ENCODE measurements at regions not wholly inside any gene's neighbourhood (a gene's known extent, or its start where the extent isn't known, plus 50 kb on each side); places are given as distances from the start of the nearest gene placed in this dataset.
A peak's percentile ranks its signal among the peaks of the same experiment; 100 is the strongest.
"Not testable (repeated sequence)": the region's sequence is repeated elsewhere in the genome, so short reads cannot be mapped to it uniquely, and the experiment has no call there.

DNA sequence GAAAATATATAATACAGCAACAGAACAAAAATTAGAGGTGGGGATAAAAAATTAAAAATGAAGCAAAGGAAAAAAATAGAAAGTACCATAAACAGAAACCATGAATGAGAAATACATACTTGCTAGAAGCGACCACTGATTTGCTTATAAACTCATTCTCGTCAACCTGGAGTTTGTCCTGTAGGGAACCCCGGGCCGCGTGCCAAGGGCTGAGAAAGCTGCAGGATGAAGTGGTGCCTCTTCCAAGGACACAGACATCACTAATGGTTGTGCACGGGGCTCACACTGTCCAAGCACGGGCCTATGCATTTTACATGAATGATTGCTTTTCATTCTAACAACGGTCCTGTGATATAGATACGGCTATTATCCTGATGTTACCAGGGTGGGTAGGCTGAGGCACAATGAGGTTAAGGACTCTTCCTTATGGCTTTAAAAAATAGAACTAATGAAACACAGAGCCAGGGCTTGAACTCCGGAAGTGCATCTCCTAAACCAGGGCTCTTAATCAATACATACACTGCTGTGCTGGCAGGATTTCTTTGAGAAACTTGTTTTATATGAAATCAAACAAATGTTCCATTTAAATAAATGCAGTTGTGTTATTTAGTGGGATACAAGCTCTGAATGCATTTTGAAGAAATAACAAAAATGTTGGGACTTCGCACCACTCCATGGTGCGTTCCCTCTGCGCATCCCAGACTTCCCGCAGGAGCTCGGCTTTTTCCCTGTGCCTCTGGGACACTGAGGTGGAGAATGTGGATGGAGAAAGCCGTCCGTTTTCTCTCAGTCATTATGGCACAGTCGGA, 113.9 kb upstream of the PHACTR3 start:
- not testable (repeated sequence) for DNase-seq (ENCODE audit: low read depth in 1 of 2, low spot score in 1 of 2)

DNA sequence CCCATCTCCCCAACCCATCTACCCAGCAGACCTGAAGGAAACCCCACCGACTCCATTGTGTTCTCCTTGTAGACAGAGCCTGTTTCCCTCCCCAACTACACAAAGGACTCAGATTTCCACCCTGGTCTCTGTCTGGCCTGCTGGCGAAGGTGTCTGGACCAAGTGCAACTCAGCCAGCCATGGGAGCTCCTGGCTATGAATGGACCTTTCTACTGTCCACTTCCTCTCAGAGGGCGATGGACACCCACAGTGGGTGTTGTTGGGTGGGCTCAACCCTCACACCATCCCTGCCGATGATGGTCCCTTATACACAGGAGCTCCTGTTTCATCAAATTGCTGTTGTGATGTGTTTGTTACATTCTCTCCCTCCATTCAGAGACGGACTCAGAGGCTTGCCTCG, 112.5 kb upstream of the PHACTR3 start:
- DNase-seq (ENCODE audit: low read depth in 1 of 2, low spot score in 1 of 2), result no peak

DNA sequence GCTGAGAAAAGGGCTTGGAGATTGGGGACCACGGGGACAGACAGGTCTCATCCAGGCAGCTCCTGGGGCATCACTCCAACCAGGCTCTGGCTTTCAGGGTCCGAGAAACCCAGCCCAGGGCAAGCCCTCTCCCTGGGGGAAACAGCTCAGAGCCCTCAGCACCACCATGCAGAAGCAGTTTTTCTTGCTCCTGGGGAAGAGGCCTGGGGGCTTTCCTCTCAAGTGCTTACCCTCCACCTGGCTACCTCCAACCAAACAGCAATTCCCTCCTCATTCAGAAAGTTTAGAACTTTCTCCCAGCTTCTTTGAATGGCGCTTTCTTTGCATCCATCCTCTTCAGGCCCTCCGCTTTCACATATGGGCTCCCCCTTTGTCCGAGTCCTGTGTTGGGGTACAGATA, 110.4 kb upstream of the PHACTR3 start:
- no peak for DNase-seq (ENCODE audit: low read depth in 1 of 2, low spot score in 1 of 2)

GRCh38 chr20:59495166-59495565, 109.2 kb upstream of the PHACTR3 start:
- no peak for DNase-seq (ENCODE audit: low read depth in 1 of 2, low spot score in 1 of 2)

- peak; percentile 29 to 55 for DNase-seq (ENCODE audit: low read depth in 1 of 2, low spot score in 1 of 2)
Measured at GRCh38 chr20:59495894-59496510, 108.3 kb upstream of the PHACTR3 start.

DNA sequence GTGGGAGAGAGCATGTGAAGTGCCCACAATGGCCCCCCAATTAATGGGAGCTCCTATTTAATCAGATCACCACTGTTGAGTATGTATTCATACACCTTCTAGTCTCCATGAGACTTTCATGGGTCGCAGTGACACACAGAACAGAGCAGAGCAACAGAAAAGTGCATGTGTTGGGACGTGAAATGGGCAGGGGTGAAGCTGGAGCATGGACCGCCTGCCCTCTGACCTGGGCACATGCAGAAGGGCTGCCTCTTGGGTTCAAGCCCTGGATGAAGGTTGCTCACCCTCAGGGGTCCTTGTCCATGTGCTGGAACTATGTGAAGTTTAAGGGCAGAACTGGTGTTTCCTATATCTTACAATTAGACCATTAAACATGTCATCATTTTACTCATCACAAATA, 106.0 kb upstream of the PHACTR3 start:
- no peak for DNase-seq (ENCODE audit: low read depth in 1 of 2, low spot score in 1 of 2)

- no peak for DNase-seq (ENCODE audit: low read depth in 1 of 2, low spot score in 1 of 2)
Measured at GRCh38 chr20:59499863-59500262, 104.5 kb upstream of the PHACTR3 start.

- no peak for DNase-seq (ENCODE audit: low read depth in 1 of 2, low spot score in 1 of 2)
Measured at GRCh38 chr20:59508729-59509128, 95.6 kb upstream of the PHACTR3 start.

GRCh38 chr20:59512651-59513050, 91.7 kb upstream of the PHACTR3 start:
- DNase-seq (ENCODE audit: low read depth in 1 of 2, low spot score in 1 of 2), result no peak

DNA sequence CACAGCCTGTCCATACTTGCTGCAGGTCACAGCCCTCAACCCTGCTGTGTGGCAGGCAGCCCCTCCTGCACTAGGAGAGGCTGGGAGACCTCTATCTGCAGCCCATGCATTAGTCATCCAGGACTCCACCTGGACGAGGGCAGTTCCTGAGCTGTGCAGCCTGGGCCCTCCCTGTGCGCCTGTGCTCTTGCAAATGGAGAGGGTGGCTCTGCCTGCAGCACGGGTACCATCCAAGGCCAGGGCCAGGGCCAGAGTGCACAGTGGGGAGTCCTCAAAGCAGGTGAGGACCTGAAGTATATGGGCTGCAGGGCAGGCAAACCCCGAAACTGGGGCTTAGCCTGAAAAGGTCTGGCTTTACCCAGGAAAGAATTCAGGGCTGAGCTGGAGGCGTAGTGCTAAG, 89.8 kb upstream of the PHACTR3 start:
- no peak for DNase-seq (ENCODE audit: low read depth in 1 of 2, low spot score in 1 of 2)

GRCh38 chr20:59515013-59515905, 89.1 kb upstream of the PHACTR3 start:
- DNase-seq (ENCODE audit: low read depth in 1 of 2, low spot score in 1 of 2), result no peak

GRCh38 chr20:59515906-59516209, 88.5 kb upstream of the PHACTR3 start:
- DNase-seq (ENCODE audit: low read depth in 1 of 2, low spot score in 1 of 2), result no peak

GRCh38 chr20:59518881-59519706, 85.2 kb upstream of the PHACTR3 start:
- no peak for DNase-seq (ENCODE audit: low read depth in 1 of 2, low spot score in 1 of 2)

- DNase-seq (ENCODE audit: low read depth in 1 of 2, low spot score in 1 of 2), result no peak
Measured at GRCh38 chr20:59519707-59520014, 84.7 kb upstream of the PHACTR3 start.

- DNase-seq (ENCODE audit: low read depth in 1 of 2, low spot score in 1 of 2), result no peak
Measured at GRCh38 chr20:59520814-59521213, 83.5 kb upstream of the PHACTR3 start.

DNA sequence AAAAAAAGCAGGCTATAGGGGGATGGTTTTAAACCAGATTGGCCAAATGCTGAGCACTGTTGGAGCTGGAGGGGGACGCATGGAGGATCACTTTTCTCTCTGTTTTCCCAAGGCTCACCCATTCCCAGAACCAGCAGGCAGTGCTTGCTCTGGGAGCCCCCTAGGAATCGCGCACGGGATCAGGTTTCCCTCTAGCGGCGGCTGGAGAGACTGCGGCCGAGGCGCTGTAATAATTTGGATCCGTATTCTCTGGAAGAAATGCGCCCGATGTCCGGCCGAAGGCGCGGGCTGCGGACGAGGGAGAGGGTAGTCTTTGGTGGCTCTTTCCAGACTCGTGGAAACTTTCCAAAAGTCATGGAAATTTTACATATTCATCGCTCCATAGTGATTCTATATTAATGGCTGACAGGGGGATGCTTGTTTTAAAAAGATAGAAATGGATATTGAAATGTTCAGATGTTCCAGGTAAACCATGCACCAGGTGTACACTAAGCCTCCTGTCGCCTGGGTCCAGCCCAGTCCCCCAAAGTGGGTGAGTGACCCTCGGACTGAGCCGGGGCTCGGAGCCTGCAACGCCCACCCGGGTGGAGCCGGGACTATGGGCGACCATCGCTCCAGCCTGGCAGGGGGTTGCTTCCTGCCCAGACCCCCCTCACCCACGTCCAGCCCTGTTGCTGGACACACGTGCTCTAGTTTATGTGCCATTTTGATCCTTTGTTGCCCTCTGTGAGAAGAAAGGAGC, 78.7 kb upstream of the PHACTR3 start:
- DNase-seq (ENCODE audit: low read depth in 1 of 2, low spot score in 1 of 2), result peak in 1 of 2 donors; percentile 17

DNA sequence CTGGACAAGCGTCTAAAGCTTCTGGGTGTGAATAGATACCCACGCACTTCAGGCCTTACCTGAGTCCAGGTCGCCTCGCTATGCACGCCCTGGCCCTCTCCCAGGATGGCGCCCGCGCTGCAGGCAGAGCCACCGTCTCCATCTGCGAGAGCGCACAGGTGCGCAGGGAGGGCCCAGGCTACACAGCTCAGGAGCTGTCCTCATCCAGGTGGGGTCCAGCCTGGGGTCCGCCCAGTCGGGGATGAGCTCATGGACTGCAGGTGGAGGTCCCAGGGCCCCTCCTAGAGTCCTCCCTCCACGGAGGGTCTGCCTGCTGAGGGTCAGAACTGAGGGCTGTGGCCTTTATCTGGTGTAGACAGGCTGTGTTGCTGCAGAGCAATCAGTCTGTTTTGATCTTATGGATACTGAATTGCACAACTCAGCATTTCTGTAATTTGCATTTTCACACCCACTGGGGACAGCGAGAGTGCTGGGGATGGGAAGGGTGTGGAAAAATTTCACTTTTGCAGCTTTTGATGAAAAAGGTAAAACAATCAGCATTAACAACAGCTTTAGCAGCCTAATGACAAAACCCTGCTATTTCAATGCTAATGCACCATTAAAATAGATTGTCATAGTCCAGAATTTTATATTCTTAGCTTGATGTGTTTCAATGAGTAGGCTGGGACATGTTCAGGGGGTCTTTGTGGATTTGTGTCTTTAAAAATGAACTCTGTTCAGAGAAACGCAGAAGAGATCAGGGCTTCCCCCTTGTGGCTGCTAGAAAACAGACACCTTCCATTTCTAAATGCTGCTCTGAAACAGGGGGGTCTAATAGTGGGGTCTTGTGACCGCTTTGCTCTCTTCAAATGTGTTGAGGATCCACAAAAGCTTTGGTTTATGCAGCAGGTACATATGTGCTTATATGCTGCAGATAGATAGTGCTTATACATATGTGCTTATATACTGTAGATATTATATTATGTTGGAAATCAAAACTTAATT, 77.8 kb upstream of the PHACTR3 start:
- no peak for DNase-seq (ENCODE audit: low read depth in 1 of 2, low spot score in 1 of 2)

GRCh38 chr20:59530782-59531181, 73.6 kb upstream of the PHACTR3 start:
- no peak for DNase-seq (ENCODE audit: low read depth in 1 of 2, low spot score in 1 of 2)

- DNase-seq (ENCODE audit: low read depth in 1 of 2, low spot score in 1 of 2), result no peak
Measured at GRCh38 chr20:59537991-59538390, 66.3 kb upstream of the PHACTR3 start.

Measured in stimulated activated CD4-positive, alpha-beta T cell treated with anti-CD3 and anti-CD28 coated beads, Interleukin-15, amount 100 ng/mL, for 1 hour (primary cell).